ENCODE measurements at regions not wholly inside any gene's neighbourhood (a gene's known extent, or its start where the extent isn't known, plus 50 kb on each side); places are given as distances from the start of the nearest gene placed in this dataset.
A peak's percentile ranks its signal among the peaks of the same experiment; 100 is the strongest.
"Not testable (repeated sequence)": the region's sequence is repeated elsewhere in the genome, so short reads cannot be mapped to it uniquely, and the experiment has no call there.

GRCh38 chr11:105357764-105358163 is 218.2 kb upstream of the CARD18 start:
- Mint-ChIP-seq H3K4me3 (ENCODE audit: unreplicated experiment) (no peak overlapping the region), H3K9me3 (ENCODE audit: unreplicated experiment) (no peaks in the 10 kb centered on the region), H3K27me3 (ENCODE audit: low read depth, unreplicated experiment) (no peaks in the 10 kb centered on the region), H3K4me1 (ENCODE audit: low read depth, unreplicated experiment) (no peaks in the 10 kb centered on the region), H3K27ac (ENCODE audit: unreplicated experiment) (no peak overlapping the region), H3K36me3 (ENCODE audit: low read depth, unreplicated experiment) (no peaks in the 10 kb centered on the region)
- Histone ChIP-seq H3K4me2 (ENCODE audit: low read length) (no peak overlapping the region), H3K9ac (ENCODE audit: low read length) (no peak overlapping the region), H3K36me3 (ENCODE audit: insufficient read depth, low read length) (no peaks in the 10 kb centered on the region), H3K4me1 (ENCODE audit: insufficient read depth, low read length) (no peaks in the 10 kb centered on the region), H3K9me3 (ENCODE audit: insufficient read depth, low read depth, low read length) (no peaks in the 10 kb centered on the region), H4K20me1 (ENCODE audit: insufficient read depth, low read length) (no peaks in the 10 kb centered on the region), H3K4me3 (ENCODE audit: insufficient read depth, low read depth, low read length) (no peak overlapping the region), H3K27ac (ENCODE audit: low read depth, low read length) (no peak overlapping the region), H3K79me2 (ENCODE audit: insufficient read depth, low read length) (no peaks in the 10 kb centered on the region), H2AFZ (ENCODE audit: low read depth, low read length) (no peak overlapping the region), H3K27me3 (ENCODE audit: insufficient read depth, low read length) (no peaks in the 10 kb centered on the region)
- TF ChIP-seq EZH2 (IDR thresholded peaks at IDR 0.05; ENCODE audit: insufficient read depth, low read length): no peak
- no peak for TF ChIP-seq CTCF (IDR thresholded peaks at IDR 0.05; ENCODE audit: insufficient read depth, low read depth, low read length)
- peak; percentile 68 for DNase-seq (ENCODE audit: low read depth)
- FAIRE-seq: no peak

- H3K79me2 ChIP-seq (ENCODE audit: insufficient read depth, low read length): no peaks in the 10 kb centered on the region
- no peaks in the 10 kb centered on the region for H3K4me1 ChIP-seq (ENCODE audit: insufficient read depth, low read length)
- Mint-ChIP-seq H3K27me3 (ENCODE audit: low read depth, unreplicated experiment) (no peaks in the 10 kb centered on the region), H3K27ac (ENCODE audit: unreplicated experiment) (no peak overlapping the region), H3K4me3 (ENCODE audit: unreplicated experiment) (no peak overlapping the region), H3K9me3 (ENCODE audit: unreplicated experiment) (no peaks in the 10 kb centered on the region), H3K36me3 (ENCODE audit: low read depth, unreplicated experiment) (no peaks in the 10 kb centered on the region), H3K4me1 (ENCODE audit: low read depth, unreplicated experiment) (no peaks in the 10 kb centered on the region)
- H3K4me3 ChIP-seq (ENCODE audit: insufficient read depth, low read depth, low read length): no peak overlapping the region
- H3K4me2 ChIP-seq (ENCODE audit: low read length): no peak overlapping the region
- no peak overlapping the region for H3K27ac ChIP-seq (ENCODE audit: low read depth, low read length)
- no peaks in the 10 kb centered on the region for H4K20me1 ChIP-seq (ENCODE audit: insufficient read depth, low read length)
- DNase-seq (ENCODE audit: low read depth): no peak
- FAIRE-seq: no peak
- H3K9me3 ChIP-seq (ENCODE audit: insufficient read depth, low read depth, low read length): no peaks in the 10 kb centered on the region
- H3K27me3 ChIP-seq (ENCODE audit: insufficient read depth, low read length): no peaks in the 10 kb centered on the region
- H3K36me3 ChIP-seq (ENCODE audit: insufficient read depth, low read length): no peaks in the 10 kb centered on the region
- TF ChIP-seq CTCF (IDR thresholded peaks at IDR 0.05; ENCODE audit: insufficient read depth, low read depth, low read length) (no peak), EZH2 (IDR thresholded peaks at IDR 0.05; ENCODE audit: insufficient read depth, low read length) (no peak)
- H2AFZ ChIP-seq (ENCODE audit: low read depth, low read length): no peak overlapping the region
- H3K9ac ChIP-seq (ENCODE audit: low read length): no peak overlapping the region
Measured at GRCh38 chr11:105357146-105357545, 217.6 kb upstream of the CARD18 start.

- H3K9me3 ChIP-seq (ENCODE audit: insufficient read depth, low read depth, low read length); H3K27ac Mint-ChIP-seq (ENCODE audit: unreplicated experiment); H3K9me3 Mint-ChIP-seq (ENCODE audit: unreplicated experiment); H3K4me3 Mint-ChIP-seq (ENCODE audit: unreplicated experiment); H3K27me3 Mint-ChIP-seq (ENCODE audit: low read depth, unreplicated experiment); H2AFZ ChIP-seq (ENCODE audit: low read depth, low read length); H3K9ac ChIP-seq (ENCODE audit: low read length); H3K4me2 ChIP-seq (ENCODE audit: low read length); H3K36me3 Mint-ChIP-seq (ENCODE audit: low read depth, unreplicated experiment); H3K79me2 ChIP-seq (ENCODE audit: insufficient read depth, low read length); H3K27me3 ChIP-seq (ENCODE audit: insufficient read depth, low read length); H3K27ac ChIP-seq (ENCODE audit: low read depth, low read length); H3K4me3 ChIP-seq (ENCODE audit: insufficient read depth, low read depth, low read length); H4K20me1 ChIP-seq (ENCODE audit: insufficient read depth, low read length); DNase-seq (ENCODE audit: low read depth); H3K36me3 ChIP-seq (ENCODE audit: insufficient read depth, low read length); H3K4me1 ChIP-seq (ENCODE audit: insufficient read depth, low read length); FAIRE-seq; H3K4me1 Mint-ChIP-seq (ENCODE audit: low read depth, unreplicated experiment): not testable (repeated sequence)
Measured at GRCh38 chr11:105349867-105350266, 210.3 kb upstream of the CARD18 start.
